ENCODE measurements at regions not wholly inside any gene's neighbourhood (a gene's known extent, or its start where the extent isn't known, plus 50 kb on each side); places are given as distances from the start of the nearest gene placed in this dataset.

- no peak for TF ChIP-seq CTCF (IDR thresholded peaks at IDR 0.05)
- Mint-ChIP-seq H3K9me3 (peaks cover 10% of the 10 kb centered on the region), H3K27me3 (ENCODE audit: low read depth, poor library complexity) (peaks cover 38% of the 10 kb centered on the region), H3K4me3 (no peak overlapping the region), H3K27ac (no peak overlapping the region), H3K4me1 (no peaks in the 10 kb centered on the region), H3K36me3 (ENCODE audit: low read depth) (no peaks in the 10 kb centered on the region)
- no peak for DNase-seq
These were observed 345.2 kb downstream of the BCL11B start for GRCh38 chr14:98926801-98927200.

GRCh38 chr14:98927986-98928385 is 344.0 kb downstream of the BCL11B start:
- no peak for TF ChIP-seq CTCF (IDR thresholded peaks at IDR 0.05)
- Mint-ChIP-seq H3K4me3 (no peak overlapping the region), H3K4me1 (no peaks in the 10 kb centered on the region), H3K36me3 (ENCODE audit: low read depth) (no peaks in the 10 kb centered on the region), H3K27me3 (ENCODE audit: low read depth, poor library complexity) (peaks cover 39% of the 10 kb centered on the region), H3K9me3 (no peaks in the 10 kb centered on the region), H3K27ac (no peak overlapping the region)
- DNase-seq = no peak

- no peak overlapping the region for H3K27ac Mint-ChIP-seq
- DNase-seq = no peak
- no peaks in the 10 kb centered on the region for H3K4me1 Mint-ChIP-seq
- H3K4me3 Mint-ChIP-seq = no peak overlapping the region
- no peak for TF ChIP-seq CTCF (IDR thresholded peaks at IDR 0.05)
- no peaks in the 10 kb centered on the region for H3K36me3 Mint-ChIP-seq (ENCODE audit: low read depth)
- H3K27me3 Mint-ChIP-seq (ENCODE audit: low read depth, poor library complexity) = peaks cover 43% of the 10 kb centered on the region
- no peaks in the 10 kb centered on the region for H3K9me3 Mint-ChIP-seq
These were observed 343.6 kb downstream of the BCL11B start for GRCh38 chr14:98928418-98928817.

- TF ChIP-seq CTCF (IDR thresholded peaks at IDR 0.05) = no peak
These were observed 340.9 kb downstream of the BCL11B start for GRCh38 chr14:98931126-98931525.

GRCh38 chr14:98931911-98932310 is 340.1 kb downstream of the BCL11B start:
- Mint-ChIP-seq H3K4me3 (no peak overlapping the region), H3K4me1 (no peaks in the 10 kb centered on the region)
- DNase-seq = no peak

More at GRCh38 chr14:98931126-98931525, 340.9 kb downstream of the BCL11B start:
- peaks cover 55% of the 10 kb centered on the region for H3K27me3 Mint-ChIP-seq (ENCODE audit: low read depth, poor library complexity)
- H3K4me3 Mint-ChIP-seq = no peak overlapping the region
- no peak for DNase-seq
- no peak overlapping the region for H3K27ac Mint-ChIP-seq
- H3K9me3 Mint-ChIP-seq = no peaks in the 10 kb centered on the region
- no peaks in the 10 kb centered on the region for H3K4me1 Mint-ChIP-seq
- no peaks in the 10 kb centered on the region for H3K36me3 Mint-ChIP-seq (ENCODE audit: low read depth)

More at GRCh38 chr14:98931911-98932310, 340.1 kb downstream of the BCL11B start:
- no peaks in the 10 kb centered on the region for H3K36me3 Mint-ChIP-seq (ENCODE audit: low read depth)
- H3K27ac Mint-ChIP-seq = no peak overlapping the region
- H3K27me3 Mint-ChIP-seq (ENCODE audit: low read depth, poor library complexity) = peaks cover 57% of the 10 kb centered on the region
- no peak for TF ChIP-seq CTCF (IDR thresholded peaks at IDR 0.05)
- H3K9me3 Mint-ChIP-seq = no peaks in the 10 kb centered on the region

Measured in nephron progenitor cell (in vitro differentiated cells).